ENCODE measurements at regions not wholly inside any gene's neighbourhood (a gene's known extent, or its start where the extent isn't known, plus 50 kb on each side); places are given as distances from the start of the nearest gene placed in this dataset.

DNA sequence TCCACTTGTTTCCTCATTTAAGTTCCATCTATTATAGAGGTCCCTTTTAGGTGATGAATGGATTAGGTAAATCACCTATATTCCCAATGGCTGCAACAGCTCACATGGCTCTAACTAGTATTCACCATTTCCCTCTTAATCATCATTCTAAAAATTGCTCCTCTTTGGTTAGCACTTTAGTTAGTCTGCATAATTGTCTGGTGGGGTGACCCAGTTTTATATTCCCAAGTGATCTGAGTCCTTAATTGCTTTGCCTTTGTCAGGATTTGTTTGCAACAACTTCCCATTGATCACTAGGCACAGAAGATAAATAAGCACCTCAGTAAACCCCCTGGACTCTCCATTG lies 395.2 kb downstream of the RAB38 start:
- Histone ChIP-seq H3K79me1 (ENCODE audit: insufficient read depth, low read depth, low read length, poor library complexity, severe bottlenecking) (no peaks in the 10 kb centered on the region), H2AK5ac (ENCODE audit: insufficient read length, low read length) (no peak overlapping the region), H3K27ac (ENCODE audit: insufficient read length, low read depth, low read length) (no peak overlapping the region), H3K56ac (ENCODE audit: insufficient read length, low read depth, low read length) (no peak overlapping the region), H3K14ac (ENCODE audit: insufficient read depth, low read length) (no peak overlapping the region), H3K9me3 (ENCODE audit: control insufficient read depth, low read depth, low read length) (no peaks in the 10 kb centered on the region), H3K9ac (ENCODE audit: extremely low read depth, insufficient read length, low read length) (no peak overlapping the region), H3K23me2 (ENCODE audit: insufficient read length, low read depth, low read length, poor library complexity, severe bottlenecking) (no peaks in the 10 kb centered on the region), H3K18ac (ENCODE audit: insufficient read length, low read depth, low read length) (no peak overlapping the region), H2BK20ac (ENCODE audit: low read depth, low read length, poor library complexity, severe bottlenecking) (no peak overlapping the region), H2BK12ac (ENCODE audit: insufficient read length, low read depth, low read length) (no peak overlapping the region), H4K20me1 (ENCODE audit: control insufficient read depth, insufficient read depth, insufficient read length) (no peaks in the 10 kb centered on the region), H3K79me2 (ENCODE audit: insufficient read depth, low read length) (no peaks in the 10 kb centered on the region), H4K5ac (ENCODE audit: insufficient read length, low read depth, low read length) (no peak overlapping the region), H2BK15ac (ENCODE audit: low read depth, low read length) (no peak overlapping the region), H2BK5ac (ENCODE audit: insufficient read length, low read length) (no peak overlapping the region), H3K4ac (ENCODE audit: low read depth, low read length) (no peak overlapping the region), H2AFZ (ENCODE audit: low read length) (no peak overlapping the region), H3K4me1 (ENCODE audit: insufficient read depth, low read length) (no peaks in the 10 kb centered on the region), H3K27me3 (ENCODE audit: insufficient read depth, low read length) (no peaks in the 10 kb centered on the region), H3K4me2 (ENCODE audit: insufficient read depth, insufficient read length, low read length) (no peak overlapping the region), H3T11ph (ENCODE audit: low read length) (no peak overlapping the region), H4K8ac (replicated peaks; ENCODE audit: insufficient read length, low read depth, low read length) (no peak overlapping the region), H4K91ac (ENCODE audit: insufficient read length, low read depth, low read length) (no peak overlapping the region), H3K23ac (ENCODE audit: insufficient read length, low read depth, low read length) (no peak overlapping the region), H2BK120ac (ENCODE audit: low read depth, low read length, poor library complexity, severe bottlenecking) (no peak overlapping the region)
- no peak overlapping the region for H3K4me3 Mint-ChIP-seq
- H3K9me3 Mint-ChIP-seq = peaks cover 3 to 7% of the 10 kb centered on the region in 2 experiments; a peak in 4 of 5 replicates
- H3K36me3 Mint-ChIP-seq (ENCODE audit: insufficient read depth in 1 of 3, low read depth in 3 of 3) = no peaks in the 10 kb centered on the region
- H3K27ac Mint-ChIP-seq = no peak overlapping the region; a peak in 1 of 7 replicates
- DNase-seq = no peak
- TF ChIP-seq CTCF (conservative IDR thresholded peaks at IDR 0.05) = no peak
- H3K4me1 Mint-ChIP-seq = no peaks in the 10 kb centered on the region
- H3K27me3 Mint-ChIP-seq (ENCODE audit: low read depth) = no peaks in the 10 kb centered on the region

Data from H9 (cell line).